K562 (cell line): ENCODE measurements at regions not wholly inside any gene's neighbourhood (a gene's known extent, or its start where the extent isn't known, plus 50 kb on each side); places are given as distances from the start of the nearest gene placed in this dataset.

Experiments
- ATAC-seq: fragments of 200-7000 bp; cut with Tn5 transposase; 3 replicates; pipeline ENCODE4 v1.9.1; 2020; ENCODE audit warnings: moderate library complexity
- BruUV-seq: library from RNA; stranded (reverse); fragments of 400-500 nt; replicated peaks from 2 replicates; lab custom pipeline; 2021; lab: Mats Ljungman, UMichigan
- CTCF ChIA-PET: fragments of 300-600 bp; formaldehyde crosslinking; extraction: SDS; loops from one replicate; lab custom pipeline; 2021; ENCODE audit warnings: low intra/inter-chr PET ratio; lab: Yijun Ruan, JAX
- POLR2A ChIA-PET: fragments of 300-600, 350-650 bp; sonication (Branson Sonifier 250); formaldehyde crosslinking; extraction: SDS; loops from one replicate; lab custom pipeline; 2021; ENCODE audit warnings: antibody characterized with exemption, inconsistent platforms; lab: Yijun Ruan, JAX
- DNase-seq, 4 experiments: peaks; one replicate each; pipeline versions ENCODE4 v3.0.0 to v3.0.0-alpha.2; 2011 to 2018; ENCODE audit warnings: low spot score in 3 of 4, mixed read lengths in 3 of 4; ENCODE audit errors: extremely low read depth in 1 of 4
- FAIRE-seq: peaks from 2 replicates; lab custom pipeline; 2011; peaks lifted over from hg19 to GRCh38; lab: Jason Lieb, UNC
- H2AFZ ChIP-seq: 2 replicates; pipeline ENCODE4 v1.6.0; 2011; ENCODE audit warnings: low read depth, low read length, control low read depth, inconsistent platforms
- H3K27ac ChIP-seq: fragments of 200-600 bp; 3 replicates; pipeline ENCODE4 v1.8.0; 2011; ENCODE audit warnings: low read depth, mild to moderate bottlenecking, control low read depth, inconsistent platforms, low read length, moderate library complexity, mixed read lengths; ENCODE audit errors: extremely low read depth
- H3K27me3 ChIP-seq, 2 experiments: fragments of 300-600 bp in 1 of 2; 2 replicates in 1 of 2; 3 replicates in 1 of 2; pipeline versions ENCODE4 v1.6.0 to v1.8.0; 2011; ENCODE audit warnings: inconsistent platforms in 2 of 2, low read length in 2 of 2, mild to moderate bottlenecking in 1 of 2, mixed read lengths in 1 of 2, moderate library complexity in 1 of 2; ENCODE audit not compliant: control insufficient read depth in 2 of 2, insufficient read depth in 2 of 2
- H3K36me3 ChIP-seq: fragments of 300-600 bp; 3 replicates; pipeline ENCODE4 v1.8.0; 2011; ENCODE audit warnings: mild to moderate bottlenecking, low read length, inconsistent platforms; ENCODE audit not compliant: control insufficient read depth, insufficient read depth
- H3K4me1 ChIP-seq, 2 experiments: fragments of 200-600 bp in 1 of 2; replicated peaks in 1 of 2; 2 replicates in 1 of 2; 3 replicates in 1 of 2; pipeline versions ENCODE4 v1.5.1 to v1.8.0; 2011; ENCODE audit warnings: inconsistent platforms in 2 of 2, low read length in 2 of 2, mild to moderate bottlenecking in 1 of 2, mixed read lengths in 1 of 2, moderate library complexity in 1 of 2; ENCODE audit not compliant: control insufficient read depth in 2 of 2, insufficient read depth in 2 of 2
- H3K4me2 ChIP-seq: 2 replicates; pipeline ENCODE4 v1.6.1; 2011; ENCODE audit warnings: low read length, control low read depth, inconsistent platforms, mixed read lengths; ENCODE audit not compliant: insufficient read depth
- H3K4me3 ChIP-seq: fragments of 200-600 bp; sonication (generic), shearing (Covaris generic); 2 replicates; pipeline ENCODE4 v1.5.1; 2016; ENCODE audit warnings: control low read depth, inconsistent platforms
- H3K79me2 ChIP-seq: fragments of 200-600 bp; 3 replicates; pipeline ENCODE4 v1.8.0; 2011; ENCODE audit warnings: low read length, inconsistent platforms; ENCODE audit not compliant: control insufficient read depth, insufficient read depth
- H3K9ac ChIP-seq, 2 experiments: 2 replicates each; pipeline versions ENCODE4 v1.6.0 to v1.6.1; 2011; ENCODE audit warnings: low read depth in 2 of 2, low read length in 2 of 2, control low read depth in 1 of 2, inconsistent platforms in 1 of 2, mild to moderate bottlenecking in 1 of 2, mixed read lengths in 1 of 2; ENCODE audit not compliant: insufficient read depth in 1 of 2
- H3K9me1 ChIP-seq: one replicate; pipeline ENCODE4 v1.6.0; 2011; ENCODE audit warnings: inconsistent platforms, mild to moderate bottlenecking, low read length, moderate library complexity; ENCODE audit not compliant: control insufficient read depth, insufficient read depth
- H3K9me3 ChIP-seq: replicated peaks from 2 replicates; pipeline ENCODE4 v1.5.1; 2011; ENCODE audit warnings: low read depth, low read length, inconsistent platforms; ENCODE audit not compliant: control insufficient read depth, insufficient read depth
- H4K20me1 ChIP-seq: replicated peaks from 2 replicates; pipeline ENCODE4 v1.6.1; 2011; ENCODE audit warnings: low read length, inconsistent platforms, mixed read lengths; ENCODE audit not compliant: control insufficient read depth, insufficient read depth
- ARID2 ChIP-seq: fragments of 450-650 bp; IDR thresholded peaks from 2 replicates; pipeline ENCODE4 v1.6.1; 2017; ENCODE audit warnings: antibody characterized with exemption, mild to moderate bottlenecking
- CXXC5 ChIP-seq: fragments of 250-450 bp; sonication (Bioruptor Pico); IDR thresholded peaks from 2 replicates; pipeline ENCODE4 v1.8.0; 2022; ENCODE audit warnings: inconsistent platforms, mild to moderate bottlenecking, moderate library complexity
- GABPB2 ChIP-seq: fragments of 250-450 bp; sonication (Bioruptor Pico); conservative IDR thresholded peaks from 2 replicates; pipeline ENCODE4 v1.5.1; 2021; ENCODE audit warnings: mild to moderate bottlenecking
- HNRNPK ChIP-seq: fragments of 200-400 bp; formaldehyde crosslinking; IDR thresholded peaks from one replicate; pipeline ENCODE4 v1.6.1; 2018; ENCODE audit warnings: mild to moderate bottlenecking, low read depth, low read length; ENCODE audit not compliant: poor library complexity, severe bottlenecking
- ZBED1 ChIP-seq: IDR thresholded peaks from 2 replicates; pipeline ENCODE4 v1.6.1; 2014
- ZNF431 ChIP-seq: sonication (generic); formaldehyde crosslinking; IDR thresholded peaks from 2 replicates; pipeline ENCODE4 v1.8.0; 2022; ENCODE audit warnings: mild to moderate bottlenecking, missing genetic modification reagents
- ZNF561 ChIP-seq: fragments of 450-650 bp; formaldehyde crosslinking; conservative IDR thresholded peaks from 2 replicates; pipeline ENCODE4 v1.4.0; 2020; ENCODE audit warnings: mild to moderate bottlenecking, moderate library complexity
- ZNF586 ChIP-seq: fragments of 450-650 bp; formaldehyde crosslinking; conservative IDR thresholded peaks from 2 replicates; pipeline ENCODE4 v1.4.0; 2020; ENCODE audit warnings: mild to moderate bottlenecking, moderate library complexity
- whole genome bisulfite sequencing: fragments of 100-300 bp; shearing (Covaris generic); methylation state at CpG from one replicate; pipeline ENCODE4 v1.1.6; 2016; ENCODE audit warnings: low coverage, mixed read lengths; ENCODE audit not compliant: insufficient coverage; ENCODE audit errors: missing lambda C conversion rate; 5-methylcytosine and 5-hydroxymethylcytosine counted together
- in situ Hi-C: fragments of 300-500 bp; cut with MboI; formaldehyde crosslinking; loops from 4 replicates; pipeline ENCODE4 v1.15.0; 2018; ENCODE audit warnings: inconsistent platforms, mixed read lengths
- intact Hi-C: fragments of 100-400 bp; cut with micrococcal nuclease; formaldehyde crosslinking; loops from 2 replicates; pipeline ENCODE4 v1.14.2; 2022
- TF ChIP-seq, protein P1 (sequence below), 2 experiments: fragments of 450-650 bp; conservative IDR thresholded peaks; 2 replicates each; pipeline ENCODE4 v1.6.1; 2017; ENCODE audit warnings: mild to moderate bottlenecking in 2 of 2, moderate library complexity in 2 of 2
- TF ChIP-seq, protein P2 (sequence below): fragments of 250-450 bp; sonication (Bioruptor Pico); IDR thresholded peaks from 2 replicates; pipeline ENCODE4 v1.4.0; 2020; ENCODE audit warnings: mild to moderate bottlenecking, moderate library complexity
- TF ChIP-seq, protein P3 (sequence below): fragments of 450-650 bp; IDR thresholded peaks from 2 replicates; pipeline ENCODE4 v1.6.1; 2016; ENCODE audit warnings: low read depth, mild to moderate bottlenecking, moderate library complexity
- TF ChIP-seq, protein P4 (sequence below): sonication (generic); formaldehyde crosslinking; IDR thresholded peaks from 2 replicates; pipeline ENCODE4 v1.8.1; 2023; ENCODE audit warnings: mild to moderate bottlenecking, missing genetic modification reagents

DNA sequence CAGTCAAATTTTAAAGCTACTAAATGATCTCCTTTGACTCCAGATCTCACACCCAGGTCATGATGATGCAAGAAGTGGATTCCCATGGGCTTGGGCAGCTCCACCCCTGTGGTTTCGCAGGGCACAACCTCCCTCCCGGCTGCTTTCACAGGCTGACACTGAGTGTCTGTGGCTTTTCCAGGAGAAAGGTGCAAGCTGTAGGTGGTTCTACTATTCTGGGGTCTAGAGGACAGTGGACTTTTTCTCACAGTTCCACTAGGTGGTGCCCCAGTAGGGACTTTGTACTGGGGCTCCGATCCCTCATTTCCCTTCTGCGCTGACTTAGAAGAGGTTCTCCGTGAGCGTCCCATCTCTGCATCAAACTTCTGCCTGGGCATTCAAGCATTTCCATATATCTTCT lies 845.2 kb downstream of the PCDH18 start (continued):
- TF ChIP-seq, protein P1, sequence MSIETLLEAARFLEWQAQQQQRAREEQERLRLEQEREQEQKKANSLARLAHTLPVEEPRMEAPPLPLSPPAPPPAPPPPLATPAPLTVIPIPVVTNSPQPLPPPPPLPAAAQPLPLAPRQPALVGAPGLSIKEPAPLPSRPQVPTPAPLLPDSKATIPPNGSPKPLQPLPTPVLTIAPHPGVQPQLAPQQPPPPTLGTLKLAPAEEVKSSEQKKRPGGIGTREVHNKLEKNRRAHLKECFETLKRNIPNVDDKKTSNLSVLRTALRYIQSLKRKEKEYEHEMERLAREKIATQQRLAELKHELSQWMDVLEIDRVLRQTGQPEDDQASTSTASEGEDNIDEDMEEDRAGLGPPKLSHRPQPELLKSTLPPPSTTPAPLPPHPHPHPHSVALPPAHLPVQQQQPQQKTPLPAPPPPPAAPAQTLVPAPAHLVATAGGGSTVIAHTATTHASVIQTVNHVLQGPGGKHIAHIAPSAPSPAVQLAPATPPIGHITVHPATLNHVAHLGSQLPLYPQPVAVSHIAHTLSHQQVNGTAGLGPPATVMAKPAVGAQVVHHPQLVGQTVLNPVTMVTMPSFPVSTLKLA (conservative IDR thresholded peaks at IDR 0.05), result no peak
- no peak for TF ChIP-seq ZNF431 (CRISPR knock-in tag)

DNA sequence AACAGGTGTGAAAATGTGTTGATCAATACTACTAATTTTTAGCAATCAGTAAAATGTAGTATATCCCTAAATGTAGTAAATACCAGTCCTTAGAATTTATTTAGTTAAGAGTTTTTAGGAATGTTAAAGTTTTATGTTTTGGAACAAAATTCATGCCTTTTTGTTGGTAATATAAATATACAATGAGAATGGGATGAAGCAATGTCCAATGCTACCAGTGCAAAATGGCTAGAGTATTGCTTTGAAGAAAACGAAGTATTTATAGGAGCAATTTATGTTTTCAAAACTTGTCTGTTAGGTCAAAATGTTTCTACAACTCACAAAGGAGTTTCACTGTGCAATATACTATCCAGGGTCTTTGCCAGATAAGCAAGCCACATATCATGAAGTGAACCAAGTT lies 851.5 kb downstream of the PCDH18 start:
- WGBS, result 0% methylated on average over 1 of the region's 1 CpG
- CTCF ChIA-PET, result no interaction called here

More for the DNA sequence above, 851.5 kb downstream of the PCDH18 start:
- H3K4me2 ChIP-seq, result no peak overlapping the region
- no peaks in the 10 kb centered on the region for H3K79me2 ChIP-seq
- TF ChIP-seq CXXC5 (CRISPR knock-in tag) (no peak), HNRNPK (no peak), ZNF561 (CRISPR knock-in tag) (no peak), ZNF586 (CRISPR knock-in tag) (no peak), ZBED1 (no peak), GABPB2 (CRISPR knock-in tag) (no peak), ARID2 (no peak)
- TF ChIP-seq, protein P2, sequence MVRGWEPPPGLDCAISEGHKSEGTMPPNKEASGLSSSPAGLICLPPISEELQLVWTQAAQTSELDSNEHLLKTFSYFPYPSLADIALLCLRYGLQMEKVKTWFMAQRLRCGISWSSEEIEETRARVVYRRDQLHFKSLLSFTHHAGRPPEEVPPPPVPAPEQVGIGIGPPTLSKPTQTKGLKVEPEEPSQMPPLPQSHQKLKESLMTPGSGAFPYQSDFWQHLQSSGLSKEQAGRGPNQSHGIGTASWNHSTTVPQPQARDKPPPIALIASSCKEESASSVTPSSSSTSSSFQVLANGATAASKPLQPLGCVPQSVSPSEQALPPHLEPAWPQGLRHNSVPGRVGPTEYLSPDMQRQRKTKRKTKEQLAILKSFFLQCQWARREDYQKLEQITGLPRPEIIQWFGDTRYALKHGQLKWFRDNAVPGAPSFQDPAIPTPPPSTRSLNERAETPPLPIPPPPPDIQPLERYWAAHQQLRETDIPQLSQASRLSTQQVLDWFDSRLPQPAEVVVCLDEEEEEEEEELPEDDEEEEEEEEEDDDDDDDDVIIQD, result no peak
- TF ChIP-seq, protein P3, sequence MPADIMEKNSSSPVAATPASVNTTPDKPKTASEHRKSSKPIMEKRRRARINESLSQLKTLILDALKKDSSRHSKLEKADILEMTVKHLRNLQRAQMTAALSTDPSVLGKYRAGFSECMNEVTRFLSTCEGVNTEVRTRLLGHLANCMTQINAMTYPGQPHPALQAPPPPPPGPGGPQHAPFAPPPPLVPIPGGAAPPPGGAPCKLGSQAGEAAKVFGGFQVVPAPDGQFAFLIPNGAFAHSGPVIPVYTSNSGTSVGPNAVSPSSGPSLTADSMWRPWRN, result no peak
- TF ChIP-seq, protein P4, sequence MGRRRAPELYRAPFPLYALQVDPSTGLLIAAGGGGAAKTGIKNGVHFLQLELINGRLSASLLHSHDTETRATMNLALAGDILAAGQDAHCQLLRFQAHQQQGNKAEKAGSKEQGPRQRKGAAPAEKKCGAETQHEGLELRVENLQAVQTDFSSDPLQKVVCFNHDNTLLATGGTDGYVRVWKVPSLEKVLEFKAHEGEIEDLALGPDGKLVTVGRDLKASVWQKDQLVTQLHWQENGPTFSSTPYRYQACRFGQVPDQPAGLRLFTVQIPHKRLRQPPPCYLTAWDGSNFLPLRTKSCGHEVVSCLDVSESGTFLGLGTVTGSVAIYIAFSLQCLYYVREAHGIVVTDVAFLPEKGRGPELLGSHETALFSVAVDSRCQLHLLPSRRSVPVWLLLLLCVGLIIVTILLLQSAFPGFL (CRISPR knock-in tag), result no peak
- DNase-seq (no peak), FAIRE-seq (no peak), ATAC-seq (no peak)
- H4K20me1 ChIP-seq, result no peaks in the 10 kb centered on the region
- no peak overlapping the region for H3K4me3 ChIP-seq
- H3K27me3 ChIP-seq, result no peaks in the 10 kb centered on the region
- H3K36me3 ChIP-seq, result no peaks in the 10 kb centered on the region
- POLR2A ChIA-PET, result no interaction called here
- H2AFZ ChIP-seq, result no peak overlapping the region
- intact Hi-C loops, result no loop called here
- no peaks in the 10 kb centered on the region for H3K9me3 ChIP-seq
- no TSS peak for BruUV-seq
- in situ Hi-C loops, result no loop called here
- H3K9ac ChIP-seq, result no peak overlapping the region
- H3K9me1 ChIP-seq, result no peaks in the 10 kb centered on the region
- H3K4me1 ChIP-seq, result no peaks in the 10 kb centered on the region
- no peak overlapping the region for H3K27ac ChIP-seq
